ENCODE measurements at regions not wholly inside any gene's neighbourhood (a gene's known extent, or its start where the extent isn't known, plus 50 kb on each side); places are given as distances from the start of the nearest gene placed in this dataset.

DNA sequence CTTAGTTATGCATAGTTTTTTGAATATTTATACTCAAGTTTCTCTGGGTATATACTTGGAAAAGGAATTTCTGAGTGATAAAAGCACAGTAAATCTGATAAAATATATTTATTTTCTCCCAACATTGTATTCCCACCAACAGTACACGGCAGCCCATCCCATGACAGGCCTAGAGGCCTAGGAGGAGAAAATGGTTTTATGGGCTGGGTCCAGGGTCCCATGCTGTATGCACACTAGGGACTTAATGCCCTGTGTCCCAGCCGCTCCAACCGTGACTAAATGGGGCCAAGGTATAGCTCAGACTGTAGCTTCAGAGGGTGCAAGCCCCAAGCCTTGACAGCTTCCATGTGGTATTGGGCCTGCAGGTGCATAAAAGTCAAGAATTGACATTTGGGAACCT is 1007.7 kb downstream of the DSC3 start:
- WGBS, 2 donors, result 80 to 88% methylated on average over 3 of the region's 3 CpGs
- no peak overlapping the region for H3K27ac ChIP-seq
- intact Hi-C loops (cut with DNase I), result no loop called here
- H3K4me3 ChIP-seq (replicated peaks in 1 of 3), result no peak overlapping the region
- DNase-seq, result no peak
- no peaks in the 10 kb centered on the region for H3K4me1 ChIP-seq
- H3K9me3 ChIP-seq, result no peaks in the 10 kb centered on the region
- no peak for TF ChIP-seq CTCF (IDR thresholded peaks at IDR 0.05)
- TF ChIP-seq POLR2A (IDR thresholded peaks at IDR 0.05), result no peak
- H3K27me3 ChIP-seq, result no peaks in the 10 kb centered on the region
- no peaks in the 10 kb centered on the region for H3K36me3 ChIP-seq

GRCh38 chr18:30016179-30016578 is 1026.4 kb downstream of the DSC3 start:
- intact Hi-C loops (cut with DNase I), result no loop called here

GRCh38 chr18:30004965-30005364 is 1037.6 kb downstream of the DSC3 start:
- TF ChIP-seq POLR2A (IDR thresholded peaks at IDR 0.05), result no peak
- H3K36me3 ChIP-seq, result no peaks in the 10 kb centered on the region
- no peaks in the 10 kb centered on the region for H3K9me3 ChIP-seq
- DNase-seq, result no peak
- WGBS, 2 donors, result 88 to 90% methylated on average over 1 of the region's 1 CpG
- intact Hi-C loops (cut with DNase I), result no loop called here
- H3K27me3 ChIP-seq, result no peaks in the 10 kb centered on the region
- H3K27ac ChIP-seq, result no peak overlapping the region
- no peaks in the 10 kb centered on the region for H3K4me1 ChIP-seq
- H3K4me3 ChIP-seq (replicated peaks in 1 of 3), result no peak overlapping the region

More at GRCh38 chr18:30016179-30016578, 1026.4 kb downstream of the DSC3 start:
- Histone ChIP-seq H3K27me3 (no peaks in the 10 kb centered on the region), H3K4me1 (peaks cover 6 to 9% of the 10 kb centered on the region in 2 donors), H3K36me3 (no peaks in the 10 kb centered on the region), H3K9me3 (no peaks in the 10 kb centered on the region), H3K4me3 (replicated peaks in 1 of 3) (no peak overlapping the region), H3K27ac (no peak overlapping the region)
- WGBS, 2 donors, result 85 to 89% methylated on average over 2 of the region's 2 CpGs
- no peak for DNase-seq
- TF ChIP-seq CTCF (IDR thresholded peaks at IDR 0.05), result no peak
- TF ChIP-seq POLR2A (IDR thresholded peaks at IDR 0.05), result no peak

DNA sequence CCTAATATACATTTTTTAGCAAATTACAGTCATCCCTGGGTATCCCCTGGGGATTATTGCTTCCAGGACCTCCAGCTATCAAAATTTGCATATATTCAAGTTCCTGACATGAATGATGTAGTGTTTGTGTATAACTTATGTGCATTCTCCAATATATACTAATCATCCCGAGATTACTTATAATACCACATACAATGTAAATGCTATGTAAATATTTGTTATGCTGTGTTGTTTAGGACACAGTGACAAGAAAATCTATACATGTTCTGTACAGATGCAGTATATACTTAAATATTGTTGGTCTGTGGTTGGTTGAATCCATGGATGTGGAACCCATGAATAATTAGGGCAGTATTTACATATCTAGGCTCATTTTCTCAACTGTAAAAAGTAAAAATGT is 1060.3 kb downstream of the DSC3 start:
- no peaks in the 10 kb centered on the region for H3K36me3 ChIP-seq
- 82 to 93% methylated on average over 1 of the region's 1 CpG for WGBS, 2 donors
- no peaks in the 10 kb centered on the region for H3K4me1 ChIP-seq
- intact Hi-C loops (cut with DNase I), result no loop called here
- no peak overlapping the region for H3K27ac ChIP-seq
- no peak overlapping the region for H3K4me3 ChIP-seq (replicated peaks in 1 of 3)
- no peaks in the 10 kb centered on the region for H3K9me3 ChIP-seq
- DNase-seq, result no peak
- no peaks in the 10 kb centered on the region for H3K27me3 ChIP-seq
- TF ChIP-seq CTCF (IDR thresholded peaks at IDR 0.05) (no peak), POLR2A (IDR thresholded peaks at IDR 0.05) (no peak)

GRCh38 chr18:29979881-29980280 is 1062.7 kb downstream of the DSC3 start:
- Histone ChIP-seq H3K27me3 (no peaks in the 10 kb centered on the region), H3K36me3 (no peaks in the 10 kb centered on the region), H3K27ac (no peak overlapping the region), H3K9me3 (no peaks in the 10 kb centered on the region), H3K4me1 (no peaks in the 10 kb centered on the region), H3K4me3 (replicated peaks in 1 of 3) (no peak overlapping the region)
- no peak for DNase-seq
- 83 to 91% methylated on average over 1 of the region's 1 CpG for WGBS, 2 donors
- TF ChIP-seq CTCF (IDR thresholded peaks at IDR 0.05) (no peak), POLR2A (IDR thresholded peaks at IDR 0.05) (no peak)
- intact Hi-C loops (cut with DNase I), result no loop called here

- Histone ChIP-seq H3K9me3 (no peaks in the 10 kb centered on the region), H3K36me3 (no peaks in the 10 kb centered on the region), H3K4me3 (replicated peaks in 1 of 3) (no peak overlapping the region), H3K27ac (no peak overlapping the region), H3K27me3 (no peaks in the 10 kb centered on the region), H3K4me1 (no peaks in the 10 kb centered on the region)
- intact Hi-C loops (cut with DNase I), result no loop called here
- no peak for TF ChIP-seq CTCF (IDR thresholded peaks at IDR 0.05)
- TF ChIP-seq POLR2A (IDR thresholded peaks at IDR 0.05), result no peak
- DNase-seq, result no peak
These were observed 1072.7 kb downstream of the DSC3 start for GRCh38 chr18:29969876-29970275.
